A673 (cell line): ENCODE measurements at regions not wholly inside any gene's neighbourhood (a gene's known extent, or its start where the extent isn't known, plus 50 kb on each side); places are given as distances from the start of the nearest gene placed in this dataset.

Experiments
- EZH2 ChIP-seq: fragments of 200-600 bp; sonication (generic); IDR thresholded peaks from 2 replicates; pipeline ENCODE4 v1.6.1; 2017; ENCODE audit warnings: borderline replicate concordance, low read depth, mild to moderate bottlenecking, mixed read lengths, antibody characterized with exemption, low read length; ENCODE audit not compliant: poor library complexity, severe bottlenecking
- TF ChIP-seq, protein P1 (sequence below): fragments of 300-800, 200-600 bp; sonication (generic); conservative IDR thresholded peaks from 2 replicates; pipeline ENCODE4 v1.5.1; 2017; ENCODE audit warnings: low read depth, mild to moderate bottlenecking, antibody characterized with exemption, low read length, moderate library complexity, mixed read lengths

- no peak for TF ChIP-seq EZH2
- TF ChIP-seq, protein P1, sequence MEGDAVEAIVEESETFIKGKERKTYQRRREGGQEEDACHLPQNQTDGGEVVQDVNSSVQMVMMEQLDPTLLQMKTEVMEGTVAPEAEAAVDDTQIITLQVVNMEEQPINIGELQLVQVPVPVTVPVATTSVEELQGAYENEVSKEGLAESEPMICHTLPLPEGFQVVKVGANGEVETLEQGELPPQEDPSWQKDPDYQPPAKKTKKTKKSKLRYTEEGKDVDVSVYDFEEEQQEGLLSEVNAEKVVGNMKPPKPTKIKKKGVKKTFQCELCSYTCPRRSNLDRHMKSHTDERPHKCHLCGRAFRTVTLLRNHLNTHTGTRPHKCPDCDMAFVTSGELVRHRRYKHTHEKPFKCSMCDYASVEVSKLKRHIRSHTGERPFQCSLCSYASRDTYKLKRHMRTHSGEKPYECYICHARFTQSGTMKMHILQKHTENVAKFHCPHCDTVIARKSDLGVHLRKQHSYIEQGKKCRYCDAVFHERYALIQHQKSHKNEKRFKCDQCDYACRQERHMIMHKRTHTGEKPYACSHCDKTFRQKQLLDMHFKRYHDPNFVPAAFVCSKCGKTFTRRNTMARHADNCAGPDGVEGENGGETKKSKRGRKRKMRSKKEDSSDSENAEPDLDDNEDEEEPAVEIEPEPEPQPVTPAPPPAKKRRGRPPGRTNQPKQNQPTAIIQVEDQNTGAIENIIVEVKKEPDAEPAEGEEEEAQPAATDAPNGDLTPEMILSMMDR, result no peak
Measured at GRCh38 chr17:28256881-28257280, 62.1 kb upstream of the TMEM97 start.
